HG02678 (cell line): ENCODE measurements at regions not wholly inside any gene's neighbourhood (a gene's known extent, or its start where the extent isn't known, plus 50 kb on each side); places are given as distances from the start of the nearest gene placed in this dataset.
"Not testable (repeated sequence)": the region's sequence is repeated elsewhere in the genome, so short reads cannot be mapped to it uniquely, and the experiment has no call there.

Experiments
- ATAC-seq: cut with Tn5 transposase; IDR thresholded peaks from one replicate; pipeline ENCODE4 v1.9.1; 2021; ENCODE audit warnings: mild to moderate bottlenecking, moderate library complexity; ENCODE audit not compliant: unreplicated experiment

GRCh38 chr1:192476802-192477298 is 98.7 kb upstream of the RGS1 start:
- ATAC-seq, result no peak

- peak; percentile 70 for ATAC-seq
Observed at GRCh38 chr1:192477630-192478029, 97.9 kb upstream of the RGS1 start.

GRCh38 chr1:192485692-192486436 is 89.7 kb upstream of the RGS1 start:
- ATAC-seq, result no peak

GRCh38 chr1:192488058-192488457 is 87.5 kb upstream of the RGS1 start:
- ATAC-seq, result no peak

- no peak for ATAC-seq
Observed at GRCh38 chr1:192489047-192489446, 86.5 kb upstream of the RGS1 start.

- ATAC-seq, result peak; percentile 65
Observed at GRCh38 chr1:192489748-192490147, 85.8 kb upstream of the RGS1 start.

- ATAC-seq, result no peak
Observed at GRCh38 chr1:192491804-192492554, 83.6 kb upstream of the RGS1 start.

- ATAC-seq, result no peak
Observed at GRCh38 chr1:192493584-192493983, 82.0 kb upstream of the RGS1 start.

- no peak for ATAC-seq
Observed at GRCh38 chr1:192496369-192497056, 79.1 kb upstream of the RGS1 start.

GRCh38 chr1:192497214-192497794 is 78.3 kb upstream of the RGS1 start:
- no peak for ATAC-seq

- not testable (repeated sequence) for ATAC-seq
Observed at GRCh38 chr1:192498092-192498491, 77.5 kb upstream of the RGS1 start.

GRCh38 chr1:192499061-192499581 is 76.5 kb upstream of the RGS1 start:
- not testable (repeated sequence) for ATAC-seq

- not testable (repeated sequence) for ATAC-seq
Observed at GRCh38 chr1:192500541-192500940, 75.0 kb upstream of the RGS1 start.

GRCh38 chr1:192506741-192507155 is 68.8 kb upstream of the RGS1 start:
- peak; percentile 96 for ATAC-seq

- no peak for ATAC-seq
Observed at GRCh38 chr1:192512426-192513162, 63.0 kb upstream of the RGS1 start.

- ATAC-seq, result no peak
Observed at GRCh38 chr1:192513196-192513595, 62.4 kb upstream of the RGS1 start.

- ATAC-seq, result no peak
Observed at GRCh38 chr1:192513697-192514096, 61.9 kb upstream of the RGS1 start.

GRCh38 chr1:192516776-192517297 is 58.7 kb upstream of the RGS1 start:
- ATAC-seq, result peak; percentile 96

- not testable (repeated sequence) for ATAC-seq
Observed at GRCh38 chr1:192517716-192518355, 57.7 kb upstream of the RGS1 start.
